DOHH2 (cell line): ENCODE measurements at regions not wholly inside any gene's neighbourhood (a gene's known extent, or its start where the extent isn't known, plus 50 kb on each side); places are given as distances from the start of the nearest gene placed in this dataset.

Source experiments
- H3F3A ChIP-seq: fragments of 200-600 bp; sonication (generic), shearing (Covaris generic); 2 replicates; pipeline ENCODE4 v1.6.0; 2016; ENCODE audit warnings: antibody characterized with exemption, mild to moderate bottlenecking; ENCODE audit not compliant: control insufficient read depth, insufficient read depth
- H3K27ac ChIP-seq: fragments of 200-600 bp; sonication (generic); 2 replicates; pipeline ENCODE4 v1.5.1; 2014; ENCODE audit warnings: low read depth, mild to moderate bottlenecking, low read length, moderate library complexity
- H3K27me3 ChIP-seq: fragments of 200-600 bp; sonication (generic); 2 replicates; pipeline ENCODE4 v1.6.1; 2014; ENCODE audit warnings: mild to moderate bottlenecking, low read length, mixed read lengths; ENCODE audit not compliant: control insufficient read depth
- H3K36me3 ChIP-seq: fragments of 200-600 bp; sonication (generic); 2 replicates; pipeline ENCODE4 v1.6.1; 2014; ENCODE audit warnings: mild to moderate bottlenecking, low read length, moderate library complexity, mixed read lengths; ENCODE audit not compliant: control insufficient read depth
- H3K4me1 ChIP-seq: fragments of 200-600 bp; sonication (generic); 2 replicates; pipeline ENCODE4 v1.6.1; 2014; ENCODE audit warnings: mild to moderate bottlenecking, low read length, mixed read lengths; ENCODE audit not compliant: control insufficient read depth
- H3K4me2 ChIP-seq: fragments of 200-600 bp; sonication (generic); 2 replicates; pipeline ENCODE4 v1.6.0; 2014; ENCODE audit warnings: mild to moderate bottlenecking, low read length, moderate library complexity
- H3K4me3 ChIP-seq: fragments of 200-600 bp; sonication (generic); 2 replicates; pipeline ENCODE4 v1.5.1; 2014; ENCODE audit warnings: mild to moderate bottlenecking, low read length, mixed read lengths
- H3K79me2 ChIP-seq: fragments of 200-600 bp; sonication (generic); 2 replicates; pipeline ENCODE4 v1.6.1; 2014; ENCODE audit warnings: mild to moderate bottlenecking, low read length, mixed read lengths; ENCODE audit not compliant: control insufficient read depth
- H3K9me2 ChIP-seq: fragments of 200-600 bp; sonication (generic); replicated peaks from 2 replicates; pipeline ENCODE4 v1.6.1; 2014; ENCODE audit warnings: mild to moderate bottlenecking, low read length, mixed read lengths; ENCODE audit not compliant: control insufficient read depth
- H3K9me3 ChIP-seq: fragments of 200-600 bp; sonication (generic); 2 replicates; pipeline ENCODE4 v1.6.1; 2014; ENCODE audit warnings: antibody characterized with exemption, low read length, mixed read lengths; ENCODE audit not compliant: control insufficient read depth, insufficient read depth
- H4K20me1 ChIP-seq: fragments of 200-600 bp; sonication (generic); 2 replicates; pipeline ENCODE4 v1.6.0; 2014; ENCODE audit warnings: low read depth, mild to moderate bottlenecking, antibody characterized with exemption, low read length, moderate library complexity; ENCODE audit not compliant: control insufficient read depth, insufficient read depth
- CTCF ChIP-seq: fragments of 200-600 bp; sonication (generic); IDR thresholded peaks from one replicate; pipeline ENCODE4 v1.5.1; 2014; ENCODE audit warnings: antibody characterized with exemption, mild to moderate bottlenecking, low read depth, low read length; ENCODE audit not compliant: poor library complexity, severe bottlenecking
- EZH2phosphoT487 ChIP-seq: fragments of 200-600 bp; sonication (generic); IDR thresholded peaks from 2 replicates; pipeline ENCODE4 v1.6.1; 2017; ENCODE audit warnings: borderline replicate concordance, mild to moderate bottlenecking, antibody characterized with exemption, low read length, moderate library complexity, mixed read lengths

GRCh38 chr2:57918126-57918525 is 128.5 kb upstream of the VRK2 start:
- Histone ChIP-seq H3K9me3 (no peaks in the 10 kb centered on the region), H4K20me1 (no peaks in the 10 kb centered on the region), H3K9me2 (no peaks in the 10 kb centered on the region), H3K79me2 (no peaks in the 10 kb centered on the region), H3K4me3 (no peak overlapping the region), H3K27ac (no peak overlapping the region), H3K4me1 (no peaks in the 10 kb centered on the region), H3K27me3 (no peaks in the 10 kb centered on the region), H3K36me3 (no peaks in the 10 kb centered on the region), H3K4me2 (no peak overlapping the region), H3F3A (no peaks in the 10 kb centered on the region)
- TF ChIP-seq EZH2phosphoT487 = no peak
- TF ChIP-seq CTCF = no peak

- Histone ChIP-seq H3K27me3 (no peaks in the 10 kb centered on the region), H4K20me1 (no peaks in the 10 kb centered on the region), H3K36me3 (no peaks in the 10 kb centered on the region)
Observed at GRCh38 chr2:57920342-57920939, 126.2 kb upstream of the VRK2 start.

GRCh38 chr2:57934659-57935058 is 111.9 kb upstream of the VRK2 start:
- Histone ChIP-seq H3K4me3 (no peak overlapping the region), H3K79me2 (no peaks in the 10 kb centered on the region), H3K27me3 (no peaks in the 10 kb centered on the region), H3K9me3 (no peaks in the 10 kb centered on the region; the same call in 1 of the 2 replicates), H3K9me2 (no peaks in the 10 kb centered on the region), H3K36me3 (no peaks in the 10 kb centered on the region), H3K4me2 (no peak overlapping the region), H3K4me1 (no peaks in the 10 kb centered on the region), H4K20me1 (no peaks in the 10 kb centered on the region), H3K27ac (no peak overlapping the region), H3F3A (no peaks in the 10 kb centered on the region)
- TF ChIP-seq EZH2phosphoT487 (no peak), CTCF (no peak)

More at GRCh38 chr2:57920342-57920939, 126.2 kb upstream of the VRK2 start:
- H3K9me3 ChIP-seq = no peaks in the 10 kb centered on the region
- no peaks in the 10 kb centered on the region for H3K4me1 ChIP-seq
- TF ChIP-seq EZH2phosphoT487 (no peak), CTCF (no peak)
- no peak overlapping the region for H3K4me2 ChIP-seq
- H3K4me3 ChIP-seq = no peak overlapping the region
- H3K27ac ChIP-seq = no peak overlapping the region
- H3K9me2 ChIP-seq = no peaks in the 10 kb centered on the region
- H3F3A ChIP-seq = no peaks in the 10 kb centered on the region
- H3K79me2 ChIP-seq = no peaks in the 10 kb centered on the region
